Subcutaneous abdominal adipose tissue (tissue), 5 donors: ENCODE measurements at regions not wholly inside any gene's neighbourhood (a gene's known extent, or its start where the extent isn't known, plus 50 kb on each side); places are given as distances from the start of the nearest gene placed in this dataset.

Experiments
- H3K27ac ChIP-seq: one replicate; pipeline ENCODE4 v1.7.0; 2013; ENCODE audit warnings: low read depth, mild to moderate bottlenecking, inconsistent platforms, low read length, moderate library complexity
- H3K27me3 ChIP-seq, 5 donors: one replicate each; pipeline ENCODE4 v1.7.0; 2013; ENCODE audit warnings: low read length in 5 of 5, inconsistent platforms in 1 of 5; ENCODE audit not compliant: control insufficient read depth in 5 of 5, insufficient read depth in 4 of 5
- H3K36me3 ChIP-seq, 5 donors: one replicate each; pipeline ENCODE4 v1.7.0; 2013; ENCODE audit warnings: low read length in 5 of 5; ENCODE audit not compliant: control insufficient read depth in 5 of 5, insufficient read depth in 5 of 5
- H3K4me1 ChIP-seq, 5 donors: one replicate each; pipeline ENCODE4 v1.7.0; 2013; ENCODE audit warnings: low read length in 5 of 5, mild to moderate bottlenecking in 3 of 5, moderate library complexity in 1 of 5; ENCODE audit not compliant: control insufficient read depth in 5 of 5, insufficient read depth in 5 of 5
- H3K4me3 ChIP-seq, 5 donors: one replicate each; pipeline ENCODE4 v1.7.0; 2013; ENCODE audit warnings: low read length in 5 of 5, low read depth in 1 of 5
- H3K9ac ChIP-seq, 5 donors: one replicate each; pipeline ENCODE4 v1.7.0; 2013; ENCODE audit warnings: low read length in 5 of 5, mild to moderate bottlenecking in 4 of 5, moderate library complexity in 3 of 5
- H3K9me3 ChIP-seq, 5 donors: one replicate each; pipeline ENCODE4 v1.7.0; 2013; ENCODE audit warnings: low read length in 5 of 5; ENCODE audit not compliant: control insufficient read depth in 5 of 5
- donor health status: healthy.
- donor health status: healthy.
- donor health status: healthy.
- donor health status: healthy.
- donor health status: healthy.

DNA sequence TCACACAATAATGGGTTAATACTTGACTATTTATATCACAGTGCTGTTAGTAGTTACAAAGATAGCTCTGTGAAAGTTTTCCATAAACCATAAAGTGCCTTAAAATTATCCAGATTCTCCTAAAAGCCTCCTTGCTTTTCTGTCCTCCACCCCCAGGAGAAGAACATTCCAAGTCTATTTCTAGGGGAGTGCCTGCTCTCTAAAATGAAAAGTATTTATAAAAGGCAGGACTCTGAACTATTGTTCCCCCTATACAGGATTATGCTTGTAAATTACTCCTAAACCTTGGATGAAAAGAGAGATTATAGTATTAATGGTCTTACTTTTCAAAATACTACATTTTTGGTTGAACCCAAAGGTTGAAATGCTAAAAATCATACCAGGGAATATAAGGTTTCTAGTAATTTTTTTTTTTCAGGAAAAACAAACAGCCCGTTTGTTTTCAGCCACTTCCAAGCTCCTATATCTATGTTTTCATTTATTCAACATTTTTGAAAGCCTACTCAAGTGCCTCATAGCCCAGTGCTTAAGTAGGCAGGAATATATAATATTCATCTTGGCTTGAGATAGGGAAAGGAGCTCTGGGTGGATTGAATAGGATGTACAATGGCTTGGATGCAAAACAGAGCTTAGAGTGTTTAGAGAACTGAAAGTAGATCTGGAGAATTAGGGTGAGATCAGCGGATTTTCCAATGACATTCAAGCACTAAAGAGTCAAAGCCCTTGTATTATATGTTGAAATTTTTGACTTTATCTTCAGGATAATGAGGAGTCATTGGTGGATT lies 320.7 kb downstream of the GPR37 start:
- Histone ChIP-seq H3K4me3 (no peak overlapping the region), H3K4me1 (no peaks in the 10 kb centered on the region), H3K27me3 (no peaks in the 10 kb centered on the region), H3K9me3 (no peaks in the 10 kb centered on the region), H3K9ac (no peak overlapping the region), H3K36me3 (no peaks in the 10 kb centered on the region), H3K27ac (no peak overlapping the region)

DNA sequence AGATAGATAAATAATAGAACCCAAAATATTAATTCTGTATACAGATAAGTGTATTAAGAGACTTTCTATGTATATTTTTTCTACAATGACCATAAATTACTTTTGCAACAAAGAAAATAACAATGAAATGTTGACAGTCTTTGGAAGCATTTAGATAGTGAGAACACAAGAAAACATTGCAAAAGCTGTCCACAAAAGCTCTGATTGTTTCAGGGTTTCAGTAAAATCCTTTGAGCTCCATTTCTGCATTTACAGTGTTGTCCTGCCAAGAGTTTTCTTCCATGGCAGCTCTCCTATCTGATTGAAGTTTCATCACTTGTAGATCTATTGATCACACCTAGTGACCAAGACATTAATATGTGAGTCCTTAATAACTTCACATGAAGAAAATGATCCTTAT lies 321.8 kb downstream of the GPR37 start:
- no peaks in the 10 kb centered on the region for H3K4me1 ChIP-seq
- no peak overlapping the region for H3K4me3 ChIP-seq
- H3K9me3 ChIP-seq, result no peaks in the 10 kb centered on the region
- no peak overlapping the region for H3K27ac ChIP-seq
- no peak overlapping the region for H3K9ac ChIP-seq
- H3K27me3 ChIP-seq, result no peaks in the 10 kb centered on the region
- no peaks in the 10 kb centered on the region for H3K36me3 ChIP-seq

DNA sequence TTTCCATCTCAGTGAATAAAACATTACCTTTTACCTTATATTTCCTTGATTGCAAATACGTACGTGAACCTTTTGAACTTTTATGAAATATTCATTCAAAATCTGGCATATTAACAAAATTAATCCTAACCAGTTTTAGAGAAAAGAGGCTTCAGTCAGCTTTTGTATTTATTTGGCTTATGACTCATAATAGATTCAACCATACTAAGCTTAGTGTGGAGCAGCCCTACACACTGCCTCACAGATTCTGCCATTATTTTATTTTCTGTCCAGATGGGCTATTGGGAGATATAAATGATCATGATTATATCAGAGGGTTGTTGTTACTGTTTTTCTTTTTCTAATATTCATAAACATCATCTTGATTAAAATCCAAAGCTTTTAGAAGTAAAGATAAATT lies 325.5 kb downstream of the GPR37 start:
- no peak overlapping the region for H3K9ac ChIP-seq
- no peaks in the 10 kb centered on the region for H3K36me3 ChIP-seq
- H3K4me3 ChIP-seq, result no peak overlapping the region
- no peaks in the 10 kb centered on the region for H3K4me1 ChIP-seq
- H3K27ac ChIP-seq, result no peak overlapping the region
- H3K27me3 ChIP-seq, result no peaks in the 10 kb centered on the region
- H3K9me3 ChIP-seq, result no peaks in the 10 kb centered on the region

DNA sequence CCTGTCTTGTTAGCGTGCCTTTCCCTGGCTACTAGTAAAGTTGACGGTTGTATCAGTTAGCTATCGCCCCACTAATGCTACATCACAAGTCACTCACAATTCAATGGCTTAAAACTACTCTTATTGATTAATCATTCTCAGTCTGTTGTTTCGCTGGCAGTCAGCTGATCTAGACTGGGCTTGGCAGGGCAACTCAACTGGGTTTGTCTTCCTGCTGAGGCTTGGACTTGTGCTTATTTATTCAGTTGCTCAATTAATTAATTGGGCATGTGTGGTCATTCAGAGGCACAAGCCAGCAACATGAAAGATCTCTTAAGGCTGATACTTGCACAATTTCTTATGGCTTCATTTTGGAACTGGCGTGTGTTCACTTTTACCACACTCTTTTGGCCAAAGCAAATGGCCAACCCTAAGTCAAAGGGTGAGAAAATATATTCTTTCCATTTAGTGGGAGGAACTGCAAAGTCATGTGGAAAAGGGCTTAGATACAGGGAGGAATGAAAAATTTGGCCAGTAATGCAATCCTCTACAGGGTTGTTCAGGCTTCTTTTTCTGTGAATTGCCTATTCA lies 333.5 kb downstream of the GPR37 start:
- Histone ChIP-seq H3K36me3 (no peaks in the 10 kb centered on the region), H3K4me3 (no peak overlapping the region)

DNA sequence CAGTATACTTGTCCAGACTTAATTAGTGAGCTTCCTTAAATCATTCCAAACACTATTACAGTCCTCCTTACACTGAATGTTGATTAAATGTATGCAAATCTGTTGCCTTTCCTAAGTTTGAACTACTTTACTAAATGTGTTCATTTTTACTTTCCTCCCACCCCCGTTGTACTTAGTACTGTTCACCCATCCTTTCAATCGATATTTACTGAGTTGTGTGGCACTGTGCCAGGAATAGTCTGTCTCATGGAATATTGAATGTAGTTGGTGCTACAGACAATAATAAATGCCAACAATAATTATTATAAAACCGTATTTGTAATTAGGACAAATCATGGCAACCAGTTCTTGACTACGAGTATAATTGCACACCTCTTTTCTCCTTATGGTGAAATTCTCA lies 335.7 kb downstream of the GPR37 start:
- no peak overlapping the region for H3K4me3 ChIP-seq
- H3K4me1 ChIP-seq, result no peaks in the 10 kb centered on the region
- H3K27ac ChIP-seq, result no peak overlapping the region
- no peaks in the 10 kb centered on the region for H3K27me3 ChIP-seq
- H3K36me3 ChIP-seq, result no peaks in the 10 kb centered on the region
- H3K9ac ChIP-seq, result no peak overlapping the region
- H3K9me3 ChIP-seq, result no peaks in the 10 kb centered on the region

More for the DNA sequence above, 333.5 kb downstream of the GPR37 start:
- Histone ChIP-seq H3K27ac (no peak overlapping the region), H3K9me3 (no peaks in the 10 kb centered on the region), H3K9ac (no peak overlapping the region), H3K4me1 (no peaks in the 10 kb centered on the region), H3K27me3 (no peaks in the 10 kb centered on the region)

DNA sequence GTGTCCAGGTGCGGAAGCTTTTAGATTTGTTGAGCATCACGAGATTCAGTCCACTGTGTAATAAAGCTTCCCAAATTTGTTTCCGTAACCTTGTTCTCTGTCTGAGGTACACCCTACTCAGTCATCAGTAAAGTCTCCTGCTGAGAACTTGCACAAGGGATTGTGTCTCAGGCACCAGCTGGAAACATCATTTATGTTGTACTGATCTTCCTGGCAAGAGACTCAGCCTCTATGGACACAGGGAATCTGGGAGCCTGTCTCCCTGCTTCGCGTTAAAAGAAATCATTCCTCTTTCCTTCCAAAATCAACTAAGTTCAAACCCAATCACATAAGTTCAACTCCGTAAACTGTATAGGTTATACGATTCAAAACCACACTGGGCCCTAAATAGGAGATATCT lies 336.8 kb downstream of the GPR37 start:
- H3K4me3 ChIP-seq, result no peak overlapping the region
- H3K4me1 ChIP-seq, result no peaks in the 10 kb centered on the region
- no peaks in the 10 kb centered on the region for H3K9me3 ChIP-seq
- no peak overlapping the region for H3K27ac ChIP-seq
- H3K27me3 ChIP-seq, result no peaks in the 10 kb centered on the region
- H3K36me3 ChIP-seq, result no peaks in the 10 kb centered on the region
- H3K9ac ChIP-seq, result no peak overlapping the region

DNA sequence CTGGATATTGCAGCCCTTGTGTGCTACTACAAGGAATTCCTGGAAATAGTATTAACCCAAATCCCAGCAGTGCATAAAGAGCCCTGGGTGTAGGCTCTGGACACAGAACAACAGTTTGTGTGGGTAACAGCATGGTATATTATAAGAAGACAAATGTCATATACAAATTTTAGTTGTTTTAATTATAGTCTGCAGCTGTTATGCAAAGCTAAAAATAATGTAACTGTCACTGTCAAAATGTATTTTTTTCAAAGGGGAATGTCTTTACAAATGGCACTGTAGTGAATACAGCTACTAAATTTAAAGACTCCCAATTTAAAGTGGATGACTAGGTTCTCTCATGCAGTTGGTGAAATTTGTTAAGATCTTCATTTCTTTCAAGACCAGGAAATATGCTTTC lies 339.0 kb downstream of the GPR37 start:
- H3K36me3 ChIP-seq, result no peaks in the 10 kb centered on the region
- H3K27me3 ChIP-seq, result no peaks in the 10 kb centered on the region
- no peak overlapping the region for H3K4me3 ChIP-seq
- no peaks in the 10 kb centered on the region for H3K4me1 ChIP-seq
- no peak overlapping the region for H3K27ac ChIP-seq
- H3K9ac ChIP-seq, result no peak overlapping the region
- H3K9me3 ChIP-seq, result no peaks in the 10 kb centered on the region

DNA sequence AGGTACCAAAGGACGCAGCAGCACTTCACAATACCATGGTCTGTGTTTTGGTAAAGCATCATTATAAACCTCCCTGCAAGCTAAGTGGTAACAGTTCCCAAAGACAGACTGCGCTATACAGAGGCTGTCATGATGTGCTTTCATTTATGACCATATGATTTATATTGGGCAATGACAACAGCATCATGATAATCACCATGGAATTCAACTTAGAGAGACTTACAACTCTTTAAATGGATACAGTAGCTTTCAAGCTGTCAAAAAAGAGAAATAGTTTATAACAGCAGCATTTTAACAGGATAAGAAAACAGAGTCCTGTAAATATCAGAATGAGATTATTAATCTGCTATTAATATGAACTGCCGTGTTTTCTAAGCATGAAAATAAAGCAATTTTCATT lies 341.7 kb downstream of the GPR37 start:
- Histone ChIP-seq H3K4me3 (no peak overlapping the region), H3K9me3 (no peaks in the 10 kb centered on the region), H3K27ac (no peak overlapping the region), H3K9ac (no peak overlapping the region), H3K36me3 (no peaks in the 10 kb centered on the region), H3K4me1 (no peaks in the 10 kb centered on the region), H3K27me3 (no peaks in the 10 kb centered on the region)

DNA sequence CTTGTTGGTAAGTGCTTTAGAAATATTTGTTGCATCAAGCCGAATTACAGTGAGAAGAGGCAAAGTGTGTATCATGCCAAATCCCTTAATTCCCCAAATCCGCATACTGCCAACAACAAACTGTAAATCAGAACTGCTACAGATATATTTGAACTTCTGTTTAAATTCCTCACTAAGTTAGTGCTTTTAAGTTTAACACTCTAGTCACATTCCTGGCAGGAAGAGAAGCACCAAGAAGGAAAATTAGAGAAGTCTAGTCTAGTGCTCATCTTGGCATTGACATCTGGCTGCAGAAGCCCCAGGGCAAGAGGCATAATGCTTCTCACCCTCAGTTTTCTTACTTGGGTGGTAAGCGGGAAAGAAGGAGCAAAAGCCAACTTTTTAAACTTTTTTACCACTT lies 343.5 kb downstream of the GPR37 start:
- Histone ChIP-seq H3K27me3 (no peaks in the 10 kb centered on the region), H3K27ac (no peak overlapping the region), H3K4me3 (no peak overlapping the region), H3K9me3 (no peaks in the 10 kb centered on the region), H3K36me3 (no peaks in the 10 kb centered on the region), H3K4me1 (no peaks in the 10 kb centered on the region), H3K9ac (no peak overlapping the region)

DNA sequence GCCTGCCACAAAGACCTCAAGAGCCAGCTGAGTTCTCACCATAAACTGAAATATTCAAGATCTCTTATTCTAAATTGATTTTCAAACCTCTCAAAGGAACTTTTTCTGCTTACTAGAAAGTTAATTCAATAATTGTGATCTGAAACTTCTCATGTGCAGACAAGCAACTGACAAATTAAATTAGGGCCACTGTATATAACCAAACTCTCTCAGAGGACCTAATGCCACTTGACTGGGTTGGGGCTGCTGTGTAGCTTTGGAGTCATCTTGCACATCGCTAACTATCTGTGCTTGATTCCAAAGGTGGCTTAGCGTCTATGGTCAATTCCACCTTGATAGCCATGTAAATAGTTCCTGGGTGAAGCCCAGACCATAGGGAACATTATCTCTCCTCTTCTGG lies 345.2 kb downstream of the GPR37 start:
- H3K9ac ChIP-seq, result no peak overlapping the region
- H3K4me3 ChIP-seq, result no peak overlapping the region
- H3K27ac ChIP-seq, result no peak overlapping the region
- no peaks in the 10 kb centered on the region for H3K4me1 ChIP-seq
- no peaks in the 10 kb centered on the region for H3K27me3 ChIP-seq
- H3K9me3 ChIP-seq, result no peaks in the 10 kb centered on the region
- no peaks in the 10 kb centered on the region for H3K36me3 ChIP-seq
